ENCODE measurements at regions not wholly inside any gene's neighbourhood (a gene's known extent, or its start where the extent isn't known, plus 50 kb on each side); places are given as distances from the start of the nearest gene placed in this dataset.

GRCh38 chr5:158162479-158163034, 303.6 kb upstream of the CLINT1 start:
- Histone ChIP-seq H3K4me3 (no peak overlapping the region), H3K27me3 (no peaks in the 10 kb centered on the region), H3K27ac (no peak overlapping the region), H3K4me1 (no peaks in the 10 kb centered on the region), H3K36me3 (no peaks in the 10 kb centered on the region), H3K9me3 (no peaks in the 10 kb centered on the region)
- TF ChIP-seq CTCF (IDR thresholded peaks at IDR 0.05) (no peak), EP300 (IDR thresholded peaks at IDR 0.05) (no peak), POLR2A (IDR thresholded peaks at IDR 0.05) (no peak), POLR2AphosphoS5 (IDR thresholded peaks at IDR 0.05) (no peak)
- WGBS, 2 donors = 85% methylated on average over 11 of the region's 11 CpGs
- ATAC-seq (ENCODE audit: low FRiP score in 2 of 2) (no peak), DNase-seq (no peak)

GRCh38 chr5:158162026-158162425, 303.1 kb upstream of the CLINT1 start:
- no peak overlapping the region for H3K27ac ChIP-seq
- no peak for ATAC-seq (ENCODE audit: low FRiP score in 2 of 2)
- WGBS, 2 donors = 59 to 68% methylated on average over 5 of the region's 5 CpGs
- no peaks in the 10 kb centered on the region for H3K9me3 ChIP-seq
- DNase-seq = no peak
- no peak overlapping the region for H3K4me3 ChIP-seq
- no peaks in the 10 kb centered on the region for H3K4me1 ChIP-seq
- no peak for TF ChIP-seq CTCF (IDR thresholded peaks at IDR 0.05)
- TF ChIP-seq EP300 (IDR thresholded peaks at IDR 0.05) = no peak
- TF ChIP-seq POLR2AphosphoS5 (IDR thresholded peaks at IDR 0.05) = no peak
- TF ChIP-seq POLR2A (IDR thresholded peaks at IDR 0.05) = no peak
- no peaks in the 10 kb centered on the region for H3K36me3 ChIP-seq
- no peaks in the 10 kb centered on the region for H3K27me3 ChIP-seq

- TF ChIP-seq POLR2A (IDR thresholded peaks at IDR 0.05) = no peak
- no peak for TF ChIP-seq EP300 (IDR thresholded peaks at IDR 0.05)
- no peak for TF ChIP-seq POLR2AphosphoS5 (IDR thresholded peaks at IDR 0.05)
- TF ChIP-seq CTCF (IDR thresholded peaks at IDR 0.05) = no peak
- H3K27me3 ChIP-seq = no peaks in the 10 kb centered on the region
- no peaks in the 10 kb centered on the region for H3K9me3 ChIP-seq
- no peak overlapping the region for H3K4me3 ChIP-seq
- 60 to 72% methylated on average over 4 of the region's 4 CpGs for WGBS, 2 donors
- no peak overlapping the region for H3K27ac ChIP-seq
- H3K4me1 ChIP-seq = no peaks in the 10 kb centered on the region
- ATAC-seq (ENCODE audit: low FRiP score in 2 of 2) (no peak), DNase-seq (no peak)
- H3K36me3 ChIP-seq = no peaks in the 10 kb centered on the region
These were observed 300.7 kb upstream of the CLINT1 start for GRCh38 chr5:158159621-158160020.

- Histone ChIP-seq H3K27ac (no peak overlapping the region), H3K4me3 (no peak overlapping the region), H3K36me3 (no peaks in the 10 kb centered on the region), H3K27me3 (no peaks in the 10 kb centered on the region), H3K4me1 (no peaks in the 10 kb centered on the region), H3K9me3 (no peaks in the 10 kb centered on the region)
- 87 to 91% methylated on average over 3 of the region's 3 CpGs for WGBS, 2 donors
- ATAC-seq (ENCODE audit: low FRiP score in 2 of 2) (no peak), DNase-seq (no peak)
- TF ChIP-seq POLR2AphosphoS5 (IDR thresholded peaks at IDR 0.05) = no peak
- no peak for TF ChIP-seq CTCF (IDR thresholded peaks at IDR 0.05)
- no peak for TF ChIP-seq EP300 (IDR thresholded peaks at IDR 0.05)
- TF ChIP-seq POLR2A (IDR thresholded peaks at IDR 0.05) = no peak
These were observed 297.0 kb upstream of the CLINT1 start for GRCh38 chr5:158155811-158156505.

GRCh38 chr5:158155067-158155466, 296.1 kb upstream of the CLINT1 start:
- H3K36me3 ChIP-seq = no peaks in the 10 kb centered on the region
- TF ChIP-seq POLR2A (IDR thresholded peaks at IDR 0.05) (no peak), EP300 (IDR thresholded peaks at IDR 0.05) (no peak), POLR2AphosphoS5 (IDR thresholded peaks at IDR 0.05) (no peak), CTCF (IDR thresholded peaks at IDR 0.05) (no peak)
- DNase-seq (no peak), ATAC-seq (ENCODE audit: low FRiP score in 2 of 2) (peak in 1 of 2 donors; percentile 74)
- WGBS, 2 donors = 68 to 86% methylated on average over 4 of the region's 4 CpGs
- H3K27me3 ChIP-seq = no peaks in the 10 kb centered on the region
- H3K4me3 ChIP-seq = no peak overlapping the region
- no peaks in the 10 kb centered on the region for H3K4me1 ChIP-seq
- H3K27ac ChIP-seq = no peak overlapping the region
- H3K9me3 ChIP-seq = no peaks in the 10 kb centered on the region
